HepG2 (cell line): ENCODE measurements at regions not wholly inside any gene's neighbourhood (a gene's known extent, or its start where the extent isn't known, plus 50 kb on each side); places are given as distances from the start of the nearest gene placed in this dataset.

Experiments
- ATAC-seq: fragments of 200-7000 bp; cut with Tn5 transposase; 3 replicates; pipeline ENCODE4 v1.9.1; 2020; ENCODE audit warnings: mild to moderate bottlenecking, moderate library complexity
- BruUV-seq: library from RNA; stranded (reverse); fragments of 400-500 nt; replicated peaks from 2 replicates; lab custom pipeline; 2021; lab: Mats Ljungman, UMichigan
- CTCF ChIA-PET: fragments of 300-600 bp; formaldehyde crosslinking; extraction: SDS; loops from one replicate; lab custom pipeline; 2021; ENCODE audit warnings: low total read pairs, inconsistent platforms, low intra/inter-chr PET ratio; lab: Yijun Ruan, JAX
- POLR2A ChIA-PET: fragments of 350-600 bp; sonication (Branson Sonifier 250); formaldehyde crosslinking; loops from one replicate; lab custom pipeline; 2020; ENCODE audit warnings: antibody characterized with exemption, inconsistent platforms; lab: Yijun Ruan, JAX
- DNase-seq: peaks from one replicate; pipeline ENCODE4 v3.0.0-alpha.2; 2015; ENCODE audit warnings: low spot score
- FAIRE-seq: peaks from 3 replicates; lab custom pipeline; 2011; peaks lifted over from hg19 to GRCh38; lab: Jason Lieb, UNC
- H2AFZ ChIP-seq: one replicate; pipeline ENCODE4 v1.6.1; 2011; ENCODE audit warnings: low read length, inconsistent platforms
- H3K27ac ChIP-seq: fragments of 300-600 bp; 3 replicates; pipeline ENCODE4 v1.8.0; 2011; ENCODE audit warnings: mixed run types, mild to moderate bottlenecking, mixed read lengths, low read length, inconsistent platforms; ENCODE audit not compliant: insufficient read depth; ENCODE audit errors: extremely low read length
- H3K27me3 ChIP-seq, 2 experiments: fragments of 200-600 bp in 1 of 2; 2 replicates in 1 of 2; 3 replicates in 1 of 2; pipeline versions ENCODE4 v1.6.0 to v1.8.0; 2011; ENCODE audit warnings: low read length in 2 of 2, mild to moderate bottlenecking in 2 of 2, moderate library complexity in 2 of 2, inconsistent platforms in 1 of 2; ENCODE audit not compliant: insufficient read depth in 2 of 2, control insufficient read depth in 1 of 2
- H3K36me3 ChIP-seq, 2 experiments: fragments of 200-600 bp in 1 of 2; replicated peaks in 1 of 2; 2 replicates in 1 of 2; 3 replicates in 1 of 2; pipeline versions ENCODE4 v1.5.1 to v1.8.0; 2011; ENCODE audit warnings: low read length in 2 of 2, inconsistent platforms in 1 of 2; ENCODE audit not compliant: insufficient read depth in 2 of 2, control insufficient read depth in 1 of 2
- H3K4me1 ChIP-seq: 2 replicates; pipeline ENCODE4 v1.5.1; 2012; ENCODE audit warnings: low read length, inconsistent platforms; ENCODE audit not compliant: insufficient read depth
- H3K4me2 ChIP-seq: 2 replicates; pipeline ENCODE4 v1.6.0; 2011; ENCODE audit warnings: low read depth, low read length, inconsistent platforms
- H3K4me3 ChIP-seq, 3 experiments: fragments of 200-600 bp in 1 of 3; sonication (generic), shearing (Covaris generic) in 1 of 3; replicated peaks in 1 of 3; 2 replicates each; pipeline ENCODE4 v1.5.1; 2011 to 2016; ENCODE audit warnings: low read length in 3 of 3, inconsistent platforms in 2 of 3, low read depth in 2 of 3, mild to moderate bottlenecking in 2 of 3, control low read depth in 1 of 3, mixed read lengths in 1 of 3; ENCODE audit not compliant: insufficient read depth in 1 of 3
- H3K79me2 ChIP-seq: one replicate; pipeline ENCODE4 v1.6.1; 2011; ENCODE audit warnings: low read length, inconsistent platforms; ENCODE audit not compliant: insufficient read depth
- H3K9ac ChIP-seq: 2 replicates; pipeline ENCODE4 v1.6.0; 2011; ENCODE audit warnings: mild to moderate bottlenecking, low read depth, low read length, inconsistent platforms; ENCODE audit not compliant: insufficient read depth
- H3K9me3 ChIP-seq: 2 replicates; pipeline ENCODE4 v1.5.1; 2012; ENCODE audit warnings: mild to moderate bottlenecking, low read length
- H4K20me1 ChIP-seq: 2 replicates; pipeline ENCODE4 v1.6.0; 2011; ENCODE audit warnings: inconsistent platforms, mild to moderate bottlenecking, low read length, moderate library complexity; ENCODE audit not compliant: insufficient read depth
- ADNP ChIP-seq: sonication (generic); formaldehyde crosslinking; IDR thresholded peaks from 2 replicates; pipeline ENCODE4 v1.4.0; 2020; ENCODE audit warnings: missing genetic modification reagents
- CBX1 ChIP-seq: IDR thresholded peaks from one replicate; pipeline ENCODE4 v1.6.1; 2016; ENCODE audit warnings: antibody characterized with exemption, low read depth
- CENPT ChIP-seq: sonication (generic); formaldehyde crosslinking; IDR thresholded peaks from 2 replicates; pipeline ENCODE4 v1.8.0; 2022; ENCODE audit warnings: low read depth, mild to moderate bottlenecking, moderate library complexity, missing genetic modification reagents
- ERF ChIP-seq: IDR thresholded peaks from 2 replicates; pipeline ENCODE4 v1.6.1; 2018; ENCODE audit warnings: missing biosample characterization, missing genetic modification reagents
- PRDM4 ChIP-seq: sonication (generic); formaldehyde crosslinking; IDR thresholded peaks from 2 replicates; pipeline ENCODE4 v1.9.0; 2021; ENCODE audit warnings: missing genetic modification reagents, borderline replicate concordance
- RARG ChIP-seq: sonication (generic); formaldehyde crosslinking; IDR thresholded peaks from 2 replicates; pipeline ENCODE4 v1.4.0; 2020; ENCODE audit warnings: low read depth, mild to moderate bottlenecking, missing genetic modification reagents
- SIX4 ChIP-seq: sonication (generic); formaldehyde crosslinking; IDR thresholded peaks from 2 replicates; pipeline ENCODE4 v1.4.0; 2020; ENCODE audit warnings: missing genetic modification reagents
- SP4 ChIP-seq: sonication (generic); formaldehyde crosslinking; IDR thresholded peaks from 2 replicates; pipeline ENCODE4 v1.8.1; 2023; ENCODE audit warnings: mild to moderate bottlenecking, missing genetic modification reagents
- TCF7L2 ChIP-seq: IDR thresholded peaks from 2 replicates; pipeline ENCODE4 v1.6.1; 2011; ENCODE audit warnings: mild to moderate bottlenecking, low read depth, low read length, moderate library complexity
- TSC22D2 ChIP-seq: sonication (generic); formaldehyde crosslinking; IDR thresholded peaks from 2 replicates; pipeline ENCODE4 v1.5.1; 2020; ENCODE audit warnings: missing genetic modification reagents, mild to moderate bottlenecking, borderline replicate concordance
- ZBTB2 ChIP-seq: sonication (generic); formaldehyde crosslinking; IDR thresholded peaks from 2 replicates; pipeline ENCODE4 v1.8.0; 2022; ENCODE audit warnings: low read depth, missing genetic modification reagents
- ZFP36 ChIP-seq: fragments of 150-350 bp; IDR thresholded peaks from 2 replicates; pipeline ENCODE4 v1.6.1; 2018; ENCODE audit warnings: borderline replicate concordance, low read length, low read depth; ENCODE audit not compliant: partially characterized antibody
- ZNF180 ChIP-seq: sonication (generic); formaldehyde crosslinking; IDR thresholded peaks from 2 replicates; pipeline ENCODE4 v1.4.0; 2020; ENCODE audit warnings: low read depth, missing genetic modification reagents, borderline replicate concordance
- ZNF224 ChIP-seq: sonication (generic); formaldehyde crosslinking; IDR thresholded peaks from 2 replicates; pipeline ENCODE4 v1.5.0; 2020; ENCODE audit warnings: mild to moderate bottlenecking, missing genetic modification reagents
- ZNF484 ChIP-seq: sonication (generic); formaldehyde crosslinking; IDR thresholded peaks from 2 replicates; pipeline ENCODE4 v1.5.1; 2020; ENCODE audit warnings: mild to moderate bottlenecking, low read depth, missing genetic modification reagents, borderline replicate concordance
- ZNF7 ChIP-seq: IDR thresholded peaks from 2 replicates; pipeline ENCODE4 v1.6.1; 2016; ENCODE audit warnings: missing biosample characterization, missing genetic modification reagents
- ZNF788 ChIP-seq: sonication (generic); formaldehyde crosslinking; IDR thresholded peaks from 2 replicates; pipeline ENCODE4 v1.5.0; 2020; ENCODE audit warnings: mild to moderate bottlenecking, missing genetic modification reagents, borderline replicate concordance
- WGBS: methylation state at CpG from one replicate; pipeline ENCODE4 v1.1.6; 2017; ENCODE audit warnings: low lambda C conversion rate; 5-methylcytosine and 5-hydroxymethylcytosine counted together
- in situ Hi-C: cut with HindIII; loops from 2 replicates; pipeline ENCODE4 v1.10.0; 2017; ENCODE audit warnings: low pct_unique_long_range_greater_than_20kb; ENCODE audit not compliant: extremely low pct_ligation_motif_present
- intact Hi-C: fragments of 100-400 bp; cut with micrococcal nuclease; formaldehyde crosslinking; loops from one replicate; pipeline ENCODE4 v1.10.0; 2022; ENCODE audit not compliant: unreplicated experiment

- intact Hi-C loops (no loop called here), in situ Hi-C loops (no loop called here)
- Histone ChIP-seq H3K36me3 (no peaks in the 10 kb centered on the region), H3K4me1 (no peaks in the 10 kb centered on the region), H3K9me3 (peaks cover 3% of the 10 kb centered on the region; the same call in 1 of the 2 replicates), H3K4me3 (no peak overlapping the region), H2AFZ (no peak overlapping the region), H3K27me3 (no peaks in the 10 kb centered on the region), H3K27ac (no peak overlapping the region), H4K20me1 (no peaks in the 10 kb centered on the region), H3K4me2 (no peak overlapping the region), H3K79me2 (no peaks in the 10 kb centered on the region), H3K9ac (no peak overlapping the region)
- CTCF ChIA-PET, result no interaction called here
- no TSS peak for BruUV-seq
- 5% methylated on average over 2 of the region's 2 CpGs for WGBS
- DNase-seq, result no peak
- TF ChIP-seq RARG (CRISPR knock-in tag), result no peak
- TF ChIP-seq ZFP36, result no peak
- TF ChIP-seq ADNP, result no peak
- no peak for TF ChIP-seq TSC22D2 (CRISPR knock-in tag)
- no peak for TF ChIP-seq ZNF224
- no peak for TF ChIP-seq PRDM4 (CRISPR knock-in tag)
- no peak for ATAC-seq
- POLR2A ChIA-PET, result no interaction called here
- no peak for FAIRE-seq
Measured at GRCh38 chr10:111335826-111336225, 259.0 kb downstream of the ADRA2A start.

GRCh38 chr10:111338035-111338434 lies 261.2 kb downstream of the ADRA2A start:
- ATAC-seq, result no peak
- BruUV-seq, result no TSS peak
- TF ChIP-seq ZBTB2 (CRISPR knock-in tag) (no peak), ZNF484 (CRISPR knock-in tag) (no peak), CBX1 (no peak), SIX4 (CRISPR knock-in tag) (no peak), TCF7L2 (no peak), ZNF7 (CRISPR knock-in tag) (no peak), ZNF180 (CRISPR knock-in tag) (no peak), CENPT (no peak), ZNF788 (CRISPR knock-in tag) (no peak), ERF (CRISPR knock-in tag) (no peak), SP4 (CRISPR knock-in tag) (no peak)

More at GRCh38 chr10:111338035-111338434, 261.2 kb downstream of the ADRA2A start:
- H3K4me3 ChIP-seq, result no peak overlapping the region
- FAIRE-seq, result no peak
- CTCF ChIA-PET, result no interaction called here
- H3K79me2 ChIP-seq, result no peaks in the 10 kb centered on the region
- H3K36me3 ChIP-seq, result no peaks in the 10 kb centered on the region
- in situ Hi-C loops, result no loop called here
- H3K9ac ChIP-seq, result no peak overlapping the region
- 0% methylated on average over 1 of the region's 1 CpG for WGBS
- DNase-seq, result no peak
- no peak overlapping the region for H3K4me2 ChIP-seq
- H3K4me1 ChIP-seq, result no peaks in the 10 kb centered on the region
- H3K9me3 ChIP-seq, result peaks cover 16% of the 10 kb centered on the region; the same call in 1 of the 2 replicates
- H3K27ac ChIP-seq, result no peak overlapping the region
- POLR2A ChIA-PET, result no interaction called here
- intact Hi-C loops, result no loop called here
- no peak overlapping the region for H2AFZ ChIP-seq
- H3K27me3 ChIP-seq, result no peaks in the 10 kb centered on the region
- H4K20me1 ChIP-seq, result no peaks in the 10 kb centered on the region
